ENCODE measurements at regions not wholly inside any gene's neighbourhood (a gene's known extent, or its start where the extent isn't known, plus 50 kb on each side); places are given as distances from the start of the nearest gene placed in this dataset.

- TF ChIP-seq CTCF (IDR thresholded peaks at IDR 0.05) (no peak), POLR2AphosphoS5 (IDR thresholded peaks at IDR 0.05) (no peak)
These were observed 128.5 kb downstream of the WIF1 start for GRCh38 chr12:64992641-64993040.
